Left lung (tissue), 4 donors: ENCODE measurements at regions not wholly inside any gene's neighbourhood (a gene's known extent, or its start where the extent isn't known, plus 50 kb on each side); places are given as distances from the start of the nearest gene placed in this dataset.
A peak's percentile ranks its signal among the peaks of the same experiment; 100 is the strongest.
"Not testable (repeated sequence)": the region's sequence is repeated elsewhere in the genome, so short reads cannot be mapped to it uniquely, and the experiment has no call there.

Source experiments
- ATAC-seq: fragments of 200-7000 bp; cut with Tn5 transposase; one replicate; pipeline ENCODE4 v1.9.1; 2020; ENCODE audit warnings: moderate library complexity
- DNase-seq, 4 donors: peaks; one replicate each; pipeline ENCODE4 v3.0.0-alpha.2; 2013 to 2020
- H3K27ac ChIP-seq, 2 donors: fragments of 200-600 bp; sonication (generic) in 1 of 2; one replicate each; pipeline versions ENCODE4 v1.5.0 to v1.8.0; 2020 to 2021
- H3K27me3 ChIP-seq, 2 donors: fragments of 200-600 bp; sonication (generic) in 1 of 2; one replicate each; pipeline versions ENCODE4 v1.5.0 to v1.8.0; 2020 to 2021
- H3K36me3 ChIP-seq, 2 donors: fragments of 200-600 bp; sonication (generic) in 1 of 2; one replicate each; pipeline versions ENCODE4 v1.5.0 to v1.8.0; 2020 to 2021
- H3K4me1 ChIP-seq, 2 donors: fragments of 200-600 bp; one replicate each; pipeline ENCODE4 v1.8.0; 2021
- H3K4me3 ChIP-seq, 2 donors: fragments of 200-600 bp; sonication (generic) in 1 of 2; one replicate each; pipeline versions ENCODE4 v1.5.0 to v1.8.0; 2020 to 2021; ENCODE audit warnings: mild to moderate bottlenecking in 1 of 2
- H3K9me3 ChIP-seq, 2 donors: fragments of 200-600 bp; sonication (generic) in 1 of 2; one replicate each; pipeline versions ENCODE4 v1.5.0 to v1.8.0; 2020 to 2021
- intact Hi-C, 2 donors: fragments of 100-400 bp; cut with DNase I; formaldehyde crosslinking; loops; one replicate each; pipeline versions ENCODE4 v1.11.2 to v1.14.2; 2022
- TF ChIP-seq, protein P1 (sequence below), 2 donors: fragments of 200-600 bp; sonication (generic) in 1 of 2; IDR thresholded peaks; one replicate each; pipeline versions ENCODE4 v1.5.0 to v1.8.0; 2021; ENCODE audit warnings: antibody characterized with exemption in 2 of 2
- donor health status: DM: no; HTN: yes; CAD: no.
- donor health status: DM: no; HTN: no; CAD: no.

DNA sequence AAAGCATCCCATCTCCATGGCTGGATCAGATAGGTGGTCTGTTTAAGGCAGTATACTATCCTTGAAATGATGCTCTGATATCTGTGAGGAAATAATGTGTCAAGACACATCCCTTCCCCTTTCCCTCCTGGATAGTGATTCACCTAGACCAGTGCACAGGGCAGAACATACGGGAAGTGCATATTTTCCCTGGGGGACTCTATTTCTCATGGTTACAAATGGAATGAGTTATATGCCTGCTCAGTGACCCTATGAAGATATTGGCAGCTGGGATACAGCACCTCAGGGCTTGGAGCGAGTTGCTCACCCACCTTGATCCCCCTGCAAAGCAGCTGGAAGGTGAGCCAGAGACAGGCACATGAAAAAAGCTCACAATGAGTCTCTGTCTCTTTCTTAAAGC, 67.5 kb upstream of the PRL start:
- no peaks in the 10 kb centered on the region for H3K9me3 ChIP-seq
- ATAC-seq (no peak), DNase-seq (no peak)
- no peaks in the 10 kb centered on the region for H3K4me1 ChIP-seq
- H3K36me3 ChIP-seq, result no peaks in the 10 kb centered on the region
- intact Hi-C loops, result no loop called here
- H3K27me3 ChIP-seq, result no peaks in the 10 kb centered on the region
- no peak overlapping the region for H3K27ac ChIP-seq
- TF ChIP-seq, protein P1, sequence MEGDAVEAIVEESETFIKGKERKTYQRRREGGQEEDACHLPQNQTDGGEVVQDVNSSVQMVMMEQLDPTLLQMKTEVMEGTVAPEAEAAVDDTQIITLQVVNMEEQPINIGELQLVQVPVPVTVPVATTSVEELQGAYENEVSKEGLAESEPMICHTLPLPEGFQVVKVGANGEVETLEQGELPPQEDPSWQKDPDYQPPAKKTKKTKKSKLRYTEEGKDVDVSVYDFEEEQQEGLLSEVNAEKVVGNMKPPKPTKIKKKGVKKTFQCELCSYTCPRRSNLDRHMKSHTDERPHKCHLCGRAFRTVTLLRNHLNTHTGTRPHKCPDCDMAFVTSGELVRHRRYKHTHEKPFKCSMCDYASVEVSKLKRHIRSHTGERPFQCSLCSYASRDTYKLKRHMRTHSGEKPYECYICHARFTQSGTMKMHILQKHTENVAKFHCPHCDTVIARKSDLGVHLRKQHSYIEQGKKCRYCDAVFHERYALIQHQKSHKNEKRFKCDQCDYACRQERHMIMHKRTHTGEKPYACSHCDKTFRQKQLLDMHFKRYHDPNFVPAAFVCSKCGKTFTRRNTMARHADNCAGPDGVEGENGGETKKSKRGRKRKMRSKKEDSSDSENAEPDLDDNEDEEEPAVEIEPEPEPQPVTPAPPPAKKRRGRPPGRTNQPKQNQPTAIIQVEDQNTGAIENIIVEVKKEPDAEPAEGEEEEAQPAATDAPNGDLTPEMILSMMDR (IDR thresholded peaks at IDR 0.05), result no peak
- H3K4me3 ChIP-seq, result no peak overlapping the region

DNA sequence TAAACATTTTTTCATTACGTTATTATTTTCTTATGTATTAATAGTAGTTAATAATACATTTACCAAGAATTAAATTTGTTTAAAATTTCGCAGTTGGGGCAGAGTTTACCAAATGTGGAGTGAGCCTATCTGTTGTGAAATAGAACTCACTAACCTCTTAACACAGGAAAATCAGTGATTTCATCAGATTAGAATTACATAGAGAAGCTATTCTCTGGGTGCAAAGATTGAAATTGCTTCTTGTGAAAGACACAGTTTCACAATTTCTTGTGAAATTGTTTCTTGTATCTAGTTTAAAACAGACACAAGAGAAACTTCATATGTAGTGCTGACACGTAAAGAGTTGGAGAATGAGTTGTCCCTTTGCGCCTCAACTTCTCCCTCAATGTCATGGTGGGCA, 69.4 kb upstream of the PRL start:
- TF ChIP-seq, protein P1 (IDR thresholded peaks at IDR 0.05), result no peak
- H3K4me1 ChIP-seq, result no peaks in the 10 kb centered on the region
- H3K27ac ChIP-seq, result peak overlapping the region in 1 of 2 donors; percentile 11
- H3K36me3 ChIP-seq, result no peaks in the 10 kb centered on the region
- no peak overlapping the region for H3K4me3 ChIP-seq
- intact Hi-C loops, result no loop called here
- ATAC-seq (peak; percentile 32), DNase-seq (no peak)
- H3K27me3 ChIP-seq, result no peaks in the 10 kb centered on the region
- H3K9me3 ChIP-seq, result no peaks in the 10 kb centered on the region

DNA sequence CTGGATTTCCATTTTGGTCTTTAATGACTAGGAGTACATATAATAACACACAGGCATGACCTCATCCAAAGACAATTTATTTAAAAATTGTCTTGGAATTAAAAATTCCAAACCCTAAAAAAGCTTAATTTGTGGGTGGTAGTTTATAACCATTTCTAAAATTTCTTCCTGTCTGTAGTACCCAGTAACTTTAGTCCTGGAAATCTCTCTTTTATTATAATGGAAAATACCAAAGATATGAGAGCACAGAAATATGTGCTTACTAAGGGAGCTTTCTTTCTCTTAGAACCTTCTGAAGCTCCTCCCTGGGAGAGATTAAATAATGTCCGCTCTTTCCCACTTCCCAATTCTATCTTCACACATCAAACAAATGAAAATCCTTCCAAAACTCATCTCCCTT, 70.5 kb upstream of the PRL start:
- no peaks in the 10 kb centered on the region for H3K4me1 ChIP-seq
- H3K9me3 ChIP-seq, result no peaks in the 10 kb centered on the region
- no peak overlapping the region for H3K4me3 ChIP-seq
- intact Hi-C loops, result no loop called here
- TF ChIP-seq, protein P1 (IDR thresholded peaks at IDR 0.05), result no peak
- DNase-seq, result no peak
- no peaks in the 10 kb centered on the region for H3K27me3 ChIP-seq
- H3K27ac ChIP-seq, result peak overlapping the region in 1 of 2 donors; percentile 34
- no peaks in the 10 kb centered on the region for H3K36me3 ChIP-seq
- peak; percentile 38 for ATAC-seq

DNA sequence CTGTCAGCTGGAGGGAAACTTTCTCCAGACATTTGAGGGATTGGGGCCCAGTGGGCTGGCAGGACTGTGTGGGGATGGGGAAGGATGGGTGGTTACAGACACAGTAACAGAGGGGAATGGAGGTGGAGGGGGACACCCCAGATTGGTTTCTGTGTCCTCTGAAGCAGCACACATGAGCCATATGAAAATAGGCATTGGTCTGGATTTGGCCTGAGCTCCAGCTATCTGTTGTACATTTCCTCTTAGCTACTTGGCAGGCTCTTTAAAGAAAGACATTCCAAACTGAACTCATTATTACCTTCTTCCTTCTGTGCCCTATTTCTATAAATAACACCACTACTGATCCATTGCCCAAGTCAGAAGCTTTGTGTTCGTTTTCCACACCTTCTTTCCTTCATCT, 72.0 kb upstream of the PRL start:
- H3K9me3 ChIP-seq, result no peaks in the 10 kb centered on the region
- H3K27me3 ChIP-seq, result no peaks in the 10 kb centered on the region
- DNase-seq (no peak), ATAC-seq (no peak)
- no peaks in the 10 kb centered on the region for H3K4me1 ChIP-seq
- TF ChIP-seq, protein P1 (IDR thresholded peaks at IDR 0.05), result no peak
- H3K4me3 ChIP-seq, result no peak overlapping the region
- intact Hi-C loops, result no loop called here
- H3K27ac ChIP-seq, result no peak overlapping the region
- H3K36me3 ChIP-seq, result no peaks in the 10 kb centered on the region

DNA sequence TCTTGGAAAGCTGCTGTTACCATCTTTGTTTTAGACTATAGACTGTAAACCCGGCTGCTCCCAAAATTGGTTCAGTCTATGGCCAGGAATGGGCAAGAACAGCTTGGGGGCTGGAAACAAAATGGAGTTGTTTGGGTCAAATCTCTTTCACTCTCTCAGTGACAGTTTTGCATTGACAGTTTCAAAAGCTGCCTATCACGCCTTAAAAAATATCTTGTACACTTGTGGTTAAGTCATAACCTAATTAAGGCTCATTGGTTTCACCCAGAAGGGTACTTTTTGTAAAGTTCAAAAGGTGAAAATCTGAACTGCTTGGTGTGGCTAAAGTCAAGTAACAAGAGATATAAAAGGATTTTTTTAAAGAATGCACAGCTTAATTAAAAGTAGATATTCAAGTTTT, 76.1 kb upstream of the PRL start:
- TF ChIP-seq, protein P1 (IDR thresholded peaks at IDR 0.05), result no peak
- Histone ChIP-seq H3K4me1 (no peaks in the 10 kb centered on the region), H3K9me3 (no peaks in the 10 kb centered on the region), H3K36me3 (no peaks in the 10 kb centered on the region), H3K27ac (no peak overlapping the region), H3K4me3 (no peak overlapping the region), H3K27me3 (no peaks in the 10 kb centered on the region)
- intact Hi-C loops, result no loop called here
- ATAC-seq (no peak), DNase-seq (no peak)

DNA sequence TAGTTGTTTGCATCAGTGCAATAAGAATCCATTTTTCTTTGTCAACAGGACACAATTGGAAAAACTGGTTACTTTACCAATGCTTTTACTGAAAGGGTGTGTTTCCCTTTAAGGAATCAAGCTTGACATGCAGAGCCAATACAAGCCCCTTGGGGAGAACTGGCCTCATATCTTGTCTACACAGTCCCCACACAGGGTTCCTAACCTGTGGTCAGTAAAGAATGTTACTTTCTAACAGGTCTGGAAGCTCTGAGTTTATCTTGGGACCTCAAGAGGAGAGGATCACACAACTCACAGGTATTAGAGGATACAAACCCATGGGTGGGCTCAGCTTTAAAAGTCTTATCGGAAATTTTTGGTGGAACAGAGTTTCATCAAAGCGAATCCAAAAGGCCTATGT, 78.1 kb upstream of the PRL start:
- ATAC-seq, H3K4me3 ChIP-seq, H3K27ac ChIP-seq, H3K27me3 ChIP-seq, H3K4me1 ChIP-seq, intact Hi-C loops, DNase-seq, H3K9me3 ChIP-seq, H3K36me3 ChIP-seq: not testable (repeated sequence)

DNA sequence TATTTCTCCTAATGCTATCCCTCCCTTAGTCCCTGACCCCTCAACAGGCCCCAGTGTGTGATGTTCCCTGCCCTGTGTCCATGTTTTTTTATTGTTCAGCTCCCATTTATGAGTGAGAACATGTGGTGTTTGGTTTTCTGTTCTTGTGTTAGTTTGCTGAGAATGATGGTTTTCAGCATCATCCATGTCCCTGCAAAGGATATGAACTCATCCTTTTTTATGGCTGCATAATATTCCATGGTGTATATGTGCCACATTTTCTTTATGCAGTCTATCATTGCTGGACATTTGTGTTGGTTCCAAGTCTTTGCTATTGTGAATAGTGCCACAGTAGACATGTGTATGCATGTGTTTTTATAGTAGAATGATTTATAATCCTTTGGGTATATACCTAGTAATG, 79.5 kb upstream of the PRL start:
- H3K27ac ChIP-seq, H3K36me3 ChIP-seq, intact Hi-C loops, H3K4me3 ChIP-seq, H3K4me1 ChIP-seq, ATAC-seq, DNase-seq, H3K9me3 ChIP-seq, H3K27me3 ChIP-seq: not testable (repeated sequence)

DNA sequence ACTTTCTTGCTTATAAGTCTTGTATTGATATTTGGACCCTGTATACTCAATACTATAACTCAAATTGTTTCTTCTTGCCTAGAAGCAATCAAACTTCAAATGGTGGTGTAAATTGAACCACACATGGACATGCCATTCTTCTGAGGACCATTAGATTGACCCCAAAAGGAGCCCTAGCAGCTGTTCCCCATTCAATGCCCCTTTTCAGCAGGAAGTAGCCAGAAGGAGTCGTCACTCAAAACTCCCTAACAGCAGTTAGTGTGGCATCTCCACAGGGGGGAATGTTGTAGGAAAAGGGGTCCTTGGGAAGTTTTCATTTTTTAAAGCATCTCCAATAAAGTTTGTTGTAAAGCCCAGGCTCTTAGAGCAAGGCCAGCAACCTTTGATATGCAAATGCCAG, 81.7 kb upstream of the PRL start:
- not testable (repeated sequence) for ATAC-seq

More for the DNA sequence above, 81.7 kb upstream of the PRL start:
- H3K4me1 ChIP-seq, H3K9me3 ChIP-seq, intact Hi-C loops, DNase-seq, H3K36me3 ChIP-seq, H3K27ac ChIP-seq, H3K27me3 ChIP-seq, H3K4me3 ChIP-seq: not testable (repeated sequence)
